Colonic mucosa (tissue), 4 donors: ENCODE measurements at regions not wholly inside any gene's neighbourhood (a gene's known extent, or its start where the extent isn't known, plus 50 kb on each side); places are given as distances from the start of the nearest gene placed in this dataset.
A peak's percentile ranks its signal among the peaks of the same experiment; 100 is the strongest.

Experiments
- DNase-seq: peaks from one replicate; pipeline ENCODE4 v3.0.0-alpha.2; 2020
- H3K27ac ChIP-seq: fragments of 200-600 bp; one replicate; pipeline ENCODE4 v1.8.0; 2021
- H3K27me3 ChIP-seq: fragments of 200-600 bp; one replicate; pipeline ENCODE4 v1.8.0; 2021
- H3K36me3 ChIP-seq: fragments of 200-600 bp; one replicate; pipeline ENCODE4 v1.8.0; 2021
- H3K4me1 ChIP-seq: fragments of 200-600 bp; one replicate; pipeline ENCODE4 v1.8.0; 2021; ENCODE audit warnings: mild to moderate bottlenecking
- H3K4me3 ChIP-seq: fragments of 200-600 bp; one replicate; pipeline ENCODE4 v1.8.0; 2021
- H3K9ac ChIP-seq, 2 donors: one replicate each; pipeline ENCODE4 v1.7.0; 2013; ENCODE audit warnings: control low read depth in 2 of 2, low read depth in 2 of 2, low read length in 2 of 2
- H3K9me3 ChIP-seq: fragments of 200-600 bp; one replicate; pipeline ENCODE4 v1.8.0; 2021
- intact Hi-C: fragments of 100-400 bp; cut with DNase I; formaldehyde crosslinking; loops from one replicate; pipeline ENCODE4 v1.14.1; 2022
- TF ChIP-seq, protein P1 (sequence below): fragments of 200-600 bp; IDR thresholded peaks from one replicate; pipeline ENCODE4 v1.8.0; 2022; ENCODE audit warnings: antibody characterized with exemption, mild to moderate bottlenecking
- donor health status: healthy.
- donor health status: DM: no; HTN: no; CAD: no.
- donor health status: DM: no; HTN: no; CAD: no.

GRCh38 chr12:58346032-58346632, 404.8 kb downstream of the ATP23 start:
- Histone ChIP-seq H3K4me3 (no peak overlapping the region), H3K9me3 (no peaks in the 10 kb centered on the region), H3K4me1 (no peaks in the 10 kb centered on the region), H3K36me3 (no peaks in the 10 kb centered on the region), H3K27ac (no peak overlapping the region), H3K9ac (no peak overlapping the region), H3K27me3 (no peaks in the 10 kb centered on the region)
- DNase-seq, result no peak
- TF ChIP-seq, protein P1, sequence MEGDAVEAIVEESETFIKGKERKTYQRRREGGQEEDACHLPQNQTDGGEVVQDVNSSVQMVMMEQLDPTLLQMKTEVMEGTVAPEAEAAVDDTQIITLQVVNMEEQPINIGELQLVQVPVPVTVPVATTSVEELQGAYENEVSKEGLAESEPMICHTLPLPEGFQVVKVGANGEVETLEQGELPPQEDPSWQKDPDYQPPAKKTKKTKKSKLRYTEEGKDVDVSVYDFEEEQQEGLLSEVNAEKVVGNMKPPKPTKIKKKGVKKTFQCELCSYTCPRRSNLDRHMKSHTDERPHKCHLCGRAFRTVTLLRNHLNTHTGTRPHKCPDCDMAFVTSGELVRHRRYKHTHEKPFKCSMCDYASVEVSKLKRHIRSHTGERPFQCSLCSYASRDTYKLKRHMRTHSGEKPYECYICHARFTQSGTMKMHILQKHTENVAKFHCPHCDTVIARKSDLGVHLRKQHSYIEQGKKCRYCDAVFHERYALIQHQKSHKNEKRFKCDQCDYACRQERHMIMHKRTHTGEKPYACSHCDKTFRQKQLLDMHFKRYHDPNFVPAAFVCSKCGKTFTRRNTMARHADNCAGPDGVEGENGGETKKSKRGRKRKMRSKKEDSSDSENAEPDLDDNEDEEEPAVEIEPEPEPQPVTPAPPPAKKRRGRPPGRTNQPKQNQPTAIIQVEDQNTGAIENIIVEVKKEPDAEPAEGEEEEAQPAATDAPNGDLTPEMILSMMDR, result peak; percentile 80
- intact Hi-C loops, result loop anchor here (5.0 to 10.0 kb wide), 4 partner anchors 96 to 806 kb away; no protein-coding TSS in a partner anchor

DNA sequence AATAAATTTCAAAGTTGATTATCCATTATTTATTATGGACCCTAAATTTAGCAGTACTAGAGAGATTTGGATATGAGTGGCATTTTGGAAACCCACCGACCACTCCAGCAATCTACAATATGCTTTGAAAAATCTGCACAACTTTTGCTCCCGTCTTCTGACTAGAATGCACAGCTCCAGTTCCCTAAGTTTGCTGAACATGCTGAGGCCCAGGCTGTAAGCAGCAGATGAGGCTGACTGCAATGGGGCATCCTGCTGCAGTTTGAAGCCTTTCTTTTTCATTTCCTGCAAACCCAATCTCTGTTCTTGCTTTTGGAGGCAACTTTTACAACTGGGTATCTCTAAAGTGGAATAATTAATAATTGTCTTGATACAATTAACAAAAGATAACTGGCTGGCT, 405.8 kb downstream of the ATP23 start:
- Histone ChIP-seq H3K9me3 (no peaks in the 10 kb centered on the region), H3K36me3 (no peaks in the 10 kb centered on the region), H3K27me3 (no peaks in the 10 kb centered on the region), H3K27ac (no peak overlapping the region), H3K4me3 (no peak overlapping the region), H3K9ac (no peak overlapping the region), H3K4me1 (no peaks in the 10 kb centered on the region)
- no peak for DNase-seq
- TF ChIP-seq, protein P1, result no peak
- intact Hi-C loops, result loop anchor here (5.0 to 10.0 kb wide), 4 partner anchors 95 to 805 kb away; no protein-coding TSS in a partner anchor

GRCh38 chr12:58347691-58348090, 406.3 kb downstream of the ATP23 start:
- H3K4me1 ChIP-seq, result no peaks in the 10 kb centered on the region
- intact Hi-C loops, result loop anchor here (5.0 to 10.0 kb wide), 4 partner anchors 95 to 805 kb away; no protein-coding TSS in a partner anchor
- no peaks in the 10 kb centered on the region for H3K27me3 ChIP-seq
- H3K9me3 ChIP-seq, result no peaks in the 10 kb centered on the region
- DNase-seq, result no peak
- no peak overlapping the region for H3K27ac ChIP-seq
- H3K9ac ChIP-seq, result no peak overlapping the region
- no peaks in the 10 kb centered on the region for H3K36me3 ChIP-seq
- H3K4me3 ChIP-seq, result no peak overlapping the region
- TF ChIP-seq, protein P1, result no peak

- intact Hi-C loops, result loop anchor here (5.0 to 10.0 kb wide), 4 partner anchors 93 to 803 kb away; no protein-coding TSS in a partner anchor
- H3K9me3 ChIP-seq, result no peaks in the 10 kb centered on the region
- no peaks in the 10 kb centered on the region for H3K36me3 ChIP-seq
- H3K27me3 ChIP-seq, result no peaks in the 10 kb centered on the region
- no peak overlapping the region for H3K27ac ChIP-seq
- TF ChIP-seq, protein P1, result no peak
- no peaks in the 10 kb centered on the region for H3K4me1 ChIP-seq
- H3K9ac ChIP-seq, result no peak overlapping the region
- no peak overlapping the region for H3K4me3 ChIP-seq
- DNase-seq, result no peak
Measured at GRCh38 chr12:58349161-58349560, 407.8 kb downstream of the ATP23 start.

DNA sequence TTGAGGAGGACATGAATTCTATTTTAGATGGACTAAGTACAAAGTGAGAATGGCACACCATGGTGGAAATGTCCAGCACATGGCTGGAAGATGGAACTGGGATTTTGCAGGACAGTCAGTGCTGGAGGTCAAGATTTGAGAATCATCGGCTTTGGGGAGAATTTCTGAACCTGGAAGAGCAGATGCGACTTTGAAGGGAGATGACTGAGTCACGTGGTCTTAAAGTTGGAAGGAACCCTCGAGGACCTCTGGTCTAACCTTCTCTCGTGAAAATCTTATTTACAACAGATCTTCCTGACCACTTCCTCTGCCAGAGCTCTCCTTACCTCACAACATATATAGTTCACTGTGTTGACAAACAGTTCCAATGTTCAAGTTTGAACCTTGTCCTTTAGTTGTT, 415.4 kb downstream of the ATP23 start:
- H3K27me3 ChIP-seq, result no peaks in the 10 kb centered on the region
- H3K4me1 ChIP-seq, result no peaks in the 10 kb centered on the region
- H3K27ac ChIP-seq, result no peak overlapping the region
- no peak overlapping the region for H3K4me3 ChIP-seq
- DNase-seq, result no peak
- TF ChIP-seq, protein P1, result no peak
- H3K9me3 ChIP-seq, result no peaks in the 10 kb centered on the region
- intact Hi-C loops, result no loop called here
- H3K9ac ChIP-seq, result no peak overlapping the region
- no peaks in the 10 kb centered on the region for H3K36me3 ChIP-seq
